AG08395 (cell line): ENCODE measurements at regions not wholly inside any gene's neighbourhood (a gene's known extent, or its start where the extent isn't known, plus 50 kb on each side); places are given as distances from the start of the nearest gene placed in this dataset.
"Not testable (repeated sequence)": the region's sequence is repeated elsewhere in the genome, so short reads cannot be mapped to it uniquely, and the experiment has no call there.

Experiments used
- DNase-seq: peaks from one replicate; pipeline ENCODE4 v3.0.0; 2012; ENCODE audit warnings: mixed read lengths, low spot score

DNA sequence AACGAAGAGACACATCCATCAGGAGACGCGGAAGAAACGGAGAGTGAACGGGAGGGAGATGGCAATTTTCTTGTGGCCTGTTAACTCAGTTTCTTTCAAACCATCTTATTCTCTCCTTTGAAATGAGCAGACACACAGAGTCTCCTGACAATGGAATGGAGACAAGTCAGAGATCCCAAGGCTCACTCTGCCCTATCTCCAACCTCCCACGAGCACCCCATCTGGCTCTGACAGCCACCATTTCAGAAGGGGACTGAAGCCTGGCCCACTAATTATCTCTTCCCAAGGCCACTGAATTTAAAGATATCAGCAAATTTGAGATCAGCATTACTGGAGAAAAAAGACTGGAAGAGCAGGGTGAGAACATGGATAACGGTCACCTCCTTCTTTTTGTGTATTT lies 215.6 kb downstream of the DHX15 start:
- no peak for DNase-seq

DNA sequence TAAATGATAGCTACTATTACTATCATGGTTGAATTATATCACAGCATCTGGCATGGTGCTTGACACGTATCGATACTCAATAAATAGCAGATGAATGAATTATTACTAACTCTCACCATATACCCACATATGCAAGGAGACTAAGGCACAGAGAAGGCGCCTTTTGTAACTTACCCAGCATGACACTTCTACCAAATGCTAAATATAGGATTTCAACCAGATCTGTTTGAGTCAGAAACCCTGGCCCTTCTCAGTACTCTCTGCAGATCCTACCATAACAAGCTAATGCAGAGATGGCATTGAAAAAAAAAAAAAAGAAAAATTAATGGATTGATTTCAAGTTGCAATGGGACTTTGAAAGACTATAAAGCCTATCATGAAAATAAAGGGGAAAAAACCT lies 219.5 kb downstream of the DHX15 start:
- no peak for DNase-seq

DNA sequence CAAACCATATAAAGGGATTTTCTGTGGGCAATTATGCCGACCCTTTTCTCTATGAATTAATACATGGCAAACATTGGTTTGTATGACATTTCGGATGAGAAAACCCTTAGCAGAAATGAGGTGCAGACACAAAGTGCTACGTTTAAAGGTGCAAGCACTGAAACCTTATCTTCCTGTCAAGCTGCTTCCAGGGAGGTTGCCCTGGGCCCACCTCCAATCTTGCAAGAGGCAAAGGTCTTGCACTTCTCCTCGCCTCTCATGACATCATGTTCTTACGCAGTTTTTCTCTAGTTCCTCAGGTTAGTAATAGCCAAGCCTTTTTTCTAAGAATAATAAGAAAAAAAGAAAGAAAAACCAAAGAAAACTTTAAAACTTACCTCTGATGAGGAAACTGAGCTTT lies 220.1 kb downstream of the DHX15 start:
- no peak for DNase-seq

DNA sequence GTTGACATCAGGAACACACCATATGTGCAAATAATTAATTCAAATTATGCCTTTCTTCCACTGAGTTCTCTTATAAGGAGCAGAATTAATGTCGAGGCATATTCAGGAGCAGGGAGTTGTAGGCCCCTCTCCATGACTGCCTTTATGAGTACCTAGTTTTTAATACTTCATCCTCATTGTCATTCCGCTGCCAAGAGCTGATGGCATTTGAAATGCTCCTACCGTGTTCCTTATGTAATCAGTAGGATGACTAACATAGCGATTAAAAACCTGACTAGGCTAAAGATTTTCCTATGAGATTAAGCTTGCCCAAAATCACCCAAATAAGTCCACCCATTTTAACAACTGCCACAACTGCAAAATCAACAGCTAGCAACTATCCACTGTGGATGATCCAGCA lies 220.6 kb downstream of the DHX15 start:
- no peak for DNase-seq

DNA sequence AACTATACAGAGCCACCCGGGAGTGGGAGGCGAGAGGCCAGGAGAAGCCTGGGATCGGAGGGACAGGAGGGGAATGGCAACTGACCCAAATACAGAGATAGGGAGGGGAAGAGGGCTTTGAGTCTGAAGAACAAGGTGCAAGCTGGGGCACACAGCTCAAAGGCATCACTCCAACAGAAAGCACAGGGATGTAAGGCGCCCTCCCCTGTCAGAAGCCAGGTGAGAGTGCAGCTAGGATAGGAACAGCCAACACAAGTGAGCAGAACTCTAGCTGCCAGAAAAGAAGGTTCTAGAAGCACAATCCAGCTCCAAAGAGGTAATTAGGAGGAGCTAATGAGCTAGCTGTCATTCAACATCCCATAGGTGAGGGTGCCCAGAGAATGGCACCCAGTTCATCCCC lies 232.2 kb downstream of the DHX15 start:
- no peak for DNase-seq

DNA sequence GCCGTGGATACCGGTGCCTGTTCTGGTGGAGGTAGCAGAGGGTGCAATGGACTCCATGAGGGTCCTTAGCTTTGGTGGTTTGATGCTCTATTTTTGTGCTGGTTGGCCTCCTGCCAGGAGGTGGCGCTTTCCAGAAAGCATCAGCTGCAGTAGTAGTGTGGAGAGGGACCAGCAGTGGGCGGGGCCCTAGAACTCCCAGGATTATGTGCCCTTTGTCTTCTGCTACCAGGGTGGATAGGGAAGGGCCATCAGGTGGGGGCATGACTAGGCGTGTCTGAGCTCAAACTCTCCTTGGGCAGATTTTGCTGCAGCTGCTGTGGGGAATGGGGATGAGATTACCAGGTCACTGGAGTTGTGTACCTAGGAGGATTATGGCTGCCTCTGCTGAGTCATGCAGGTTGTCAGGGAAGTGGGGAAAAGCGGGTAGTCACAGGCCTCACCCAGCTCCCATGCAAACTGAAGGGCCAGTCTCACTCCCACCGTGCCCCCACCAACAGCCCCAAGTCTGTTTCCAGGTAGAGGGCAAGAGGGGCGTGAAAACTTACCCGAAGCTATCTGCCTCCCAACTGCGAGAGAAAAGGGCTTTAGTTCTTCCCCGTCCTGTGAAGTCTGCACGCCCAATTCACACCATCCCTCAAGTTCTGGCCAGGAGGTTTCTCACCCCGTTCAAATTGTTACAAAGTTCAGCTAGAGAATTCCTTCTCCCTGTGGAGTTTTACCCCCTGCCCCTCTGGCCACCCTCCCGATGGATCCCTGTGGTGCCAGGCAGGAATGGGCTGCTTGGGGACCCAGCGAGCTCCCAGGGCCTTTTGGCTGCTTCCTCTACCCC lies 235.0 kb downstream of the DHX15 start:
- DNase-seq = not testable (repeated sequence)

DNA sequence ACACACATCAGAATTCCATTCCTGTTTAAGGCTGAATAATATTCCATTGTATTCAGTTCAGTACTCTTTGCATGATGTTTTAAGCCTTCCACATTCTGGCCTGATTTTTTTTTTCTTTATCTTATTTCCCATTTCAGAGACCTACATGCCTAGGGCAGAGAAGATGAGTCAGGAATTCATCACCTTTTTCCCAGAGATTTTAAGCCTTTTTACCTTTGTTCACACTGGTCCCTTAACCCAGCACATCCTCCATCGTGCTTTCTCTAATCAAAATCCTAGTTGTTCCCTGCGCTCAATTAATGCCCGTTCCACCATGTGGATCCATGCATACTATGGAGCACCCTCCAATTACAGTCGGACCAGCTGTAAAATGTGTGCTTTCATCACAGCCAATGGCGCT lies 245.1 kb downstream of the DHX15 start:
- DNase-seq = no peak

DNA sequence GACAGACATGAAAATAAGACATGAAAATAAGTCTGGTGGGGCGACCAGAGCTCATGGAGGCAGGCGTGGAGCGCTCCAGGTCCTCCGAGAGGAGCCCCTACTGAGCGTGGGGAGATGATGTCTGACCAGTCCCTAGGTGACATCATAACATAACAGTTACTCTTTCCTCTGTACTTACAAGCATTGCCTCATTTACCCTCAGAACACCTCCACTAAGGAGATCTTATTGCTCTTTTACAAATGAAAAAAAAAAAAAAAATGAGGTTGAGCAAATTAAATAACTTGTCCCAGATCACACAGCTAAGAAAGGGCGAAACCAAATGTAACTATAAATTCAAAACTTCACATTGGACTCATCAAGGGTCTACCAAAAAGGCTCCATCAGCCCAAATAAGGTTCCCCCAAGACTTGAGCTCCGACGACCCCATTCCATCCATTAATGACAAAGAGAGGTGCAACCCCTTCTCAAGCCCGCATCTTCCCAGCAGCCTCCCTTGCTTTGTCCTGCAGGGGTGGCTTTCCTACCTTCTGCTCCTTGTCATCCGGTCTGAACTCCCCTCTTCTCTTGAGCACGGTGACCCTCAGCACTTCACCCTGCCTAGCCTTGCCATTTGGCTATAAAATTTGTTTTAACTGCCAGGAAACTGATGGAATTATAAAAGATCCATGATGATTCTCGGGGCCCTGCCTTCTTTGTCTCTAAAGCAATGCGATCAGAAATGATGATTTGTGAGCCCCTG lies 246.7 kb downstream of the DHX15 start:
- DNase-seq = no peak

DNA sequence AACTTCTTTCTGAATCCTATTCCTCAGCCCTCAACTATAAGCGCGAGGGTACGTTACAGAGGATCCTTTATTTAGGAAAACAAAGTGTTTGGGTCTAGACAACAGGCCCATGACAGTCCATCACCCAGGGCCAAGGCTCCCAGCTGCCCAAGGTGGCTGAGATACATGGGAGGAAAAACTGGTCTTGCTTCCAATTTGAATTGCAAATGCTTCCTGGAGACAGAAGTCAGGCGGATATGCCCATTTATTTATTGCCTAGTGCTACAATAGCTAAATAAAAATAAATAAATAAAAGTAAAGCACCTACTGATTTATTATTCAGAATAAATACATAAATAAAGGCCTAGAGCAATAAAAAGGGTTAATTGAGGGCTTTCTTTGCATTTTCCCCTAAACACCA lies 248.7 kb downstream of the DHX15 start:
- DNase-seq = no peak

DNA sequence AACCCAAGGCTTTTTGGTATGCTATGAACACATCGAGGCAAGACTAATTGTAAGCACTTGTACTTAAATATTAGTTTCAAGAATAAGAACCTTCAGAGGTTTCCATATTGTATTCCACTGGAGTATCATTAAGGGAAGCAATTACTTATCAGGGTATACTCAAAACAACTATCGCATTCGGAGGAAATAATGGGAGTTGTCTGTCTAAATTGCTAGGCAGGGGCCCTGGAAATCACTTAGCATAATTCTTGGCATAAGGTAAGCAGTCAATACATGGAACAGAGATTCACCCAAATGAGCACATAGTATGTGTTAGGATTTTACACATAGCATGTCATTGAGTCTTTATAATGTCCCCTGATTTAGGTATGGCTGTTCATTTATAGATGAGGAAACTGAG lies 249.4 kb downstream of the DHX15 start:
- DNase-seq = no peak

DNA sequence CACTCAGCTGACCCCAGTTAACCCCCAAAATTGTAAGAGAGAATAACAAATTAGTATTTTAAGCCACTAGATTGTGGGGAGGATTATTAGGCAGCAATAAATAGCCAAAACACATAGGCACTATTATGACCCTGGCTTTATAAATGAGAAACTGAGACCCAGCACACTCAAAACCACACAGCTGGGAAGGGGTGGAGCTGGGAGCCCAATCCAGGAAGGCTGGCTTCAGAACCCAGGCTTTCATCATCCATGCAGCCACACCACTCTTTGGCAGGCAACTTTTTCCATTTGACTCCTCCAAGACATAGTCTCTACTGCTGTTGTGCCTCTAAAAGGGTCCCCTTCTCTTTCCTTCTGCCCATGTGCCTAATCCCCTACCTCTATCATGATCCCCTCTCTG lies 253.8 kb downstream of the DHX15 start:
- DNase-seq = no peak

DNA sequence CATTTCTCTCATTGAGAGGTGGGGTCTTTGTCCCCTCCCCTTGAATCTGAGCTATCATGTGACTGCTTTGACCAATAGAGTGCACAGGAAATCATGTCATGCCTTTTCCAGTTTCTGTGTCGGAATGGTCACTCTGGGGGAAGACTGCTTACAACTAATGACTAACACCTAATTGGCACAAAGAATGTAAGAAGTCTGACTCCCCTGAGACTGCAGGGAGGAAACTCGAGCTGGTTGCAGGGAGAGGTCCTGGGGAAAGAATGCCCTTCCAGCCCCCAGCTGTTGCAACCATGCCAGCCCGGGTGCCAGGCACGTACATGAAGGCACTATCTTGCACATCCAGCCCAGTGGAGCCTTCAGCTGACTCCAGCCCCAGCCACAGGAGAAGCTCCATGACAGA lies 254.2 kb downstream of the DHX15 start:
- no peak for DNase-seq

DNA sequence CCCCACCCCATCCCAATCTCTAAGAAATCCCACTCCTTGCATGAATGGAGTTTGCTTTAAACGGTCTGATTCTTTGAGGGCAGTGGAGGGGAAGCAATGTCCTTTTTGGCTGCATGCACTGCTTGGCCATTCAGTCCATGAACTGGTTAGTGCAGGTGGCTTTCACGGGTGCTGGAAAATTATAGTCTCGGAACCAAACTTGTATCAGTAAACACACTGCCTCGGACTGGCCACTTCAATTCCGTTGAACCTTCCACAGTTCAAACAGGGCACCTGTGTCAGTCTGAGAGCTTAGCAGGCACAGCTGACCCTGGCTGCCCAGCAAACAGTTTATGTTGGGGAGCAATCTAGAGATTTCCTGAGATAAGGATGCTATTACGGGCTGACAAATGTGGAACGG lies 255.6 kb downstream of the DHX15 start:
- DNase-seq = no peak

DNA sequence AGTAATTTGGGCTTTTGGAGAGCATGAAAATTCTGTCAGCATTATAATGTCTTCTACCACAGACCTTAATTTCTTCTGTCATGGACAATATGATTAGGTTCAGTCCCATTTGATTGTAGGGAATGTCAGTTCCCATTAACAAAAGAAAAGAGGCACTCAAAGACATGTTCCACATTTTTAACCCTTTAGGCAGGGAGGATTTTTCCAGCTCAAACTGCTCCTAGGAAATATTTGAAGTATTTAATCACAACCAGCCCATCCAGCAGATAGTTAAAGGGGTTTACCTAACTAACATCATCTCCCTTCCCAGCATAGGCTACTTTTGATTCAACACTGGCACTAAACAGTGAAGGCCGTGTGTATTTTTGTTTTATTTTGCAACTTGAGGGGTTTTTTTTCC lies 256.0 kb downstream of the DHX15 start:
- DNase-seq = no peak

DNA sequence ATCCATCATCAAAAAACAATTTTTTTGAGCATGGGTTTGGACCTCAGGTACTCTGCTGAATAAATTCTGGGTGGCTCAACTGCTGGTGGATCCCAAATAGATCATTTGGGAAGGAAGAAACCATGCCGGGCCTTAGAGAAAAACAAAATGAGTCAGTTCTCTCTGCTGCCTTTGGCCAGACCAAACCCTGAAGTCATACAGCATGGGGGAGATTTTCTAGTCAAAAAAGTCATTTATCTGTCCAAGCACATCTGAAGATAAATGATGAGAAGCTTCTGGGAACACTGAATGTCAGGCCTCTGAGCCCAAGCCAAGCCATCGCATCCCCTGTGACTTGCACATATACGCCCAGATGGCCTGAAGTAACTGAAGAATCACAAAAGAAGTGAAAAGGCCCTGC lies 261.4 kb downstream of the DHX15 start:
- no peak for DNase-seq

DNA sequence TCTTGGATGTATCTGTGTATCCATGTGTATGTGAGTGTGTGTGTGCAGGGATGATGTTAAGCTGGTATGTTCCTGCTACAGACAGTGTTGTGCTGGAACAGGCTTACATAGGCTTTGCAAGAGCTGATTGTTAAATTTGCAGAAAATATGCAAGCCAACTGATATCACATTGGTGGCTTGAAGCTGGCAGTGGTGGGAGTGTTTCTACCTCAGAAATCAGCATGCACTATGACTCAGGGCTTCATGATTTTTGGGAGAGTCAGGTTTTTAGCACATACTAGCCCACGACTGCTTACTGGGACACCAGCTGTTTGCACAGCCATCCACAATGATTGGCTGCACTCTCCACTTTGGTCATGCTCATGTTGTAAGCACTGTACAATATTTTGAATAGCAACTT lies 261.8 kb downstream of the DHX15 start:
- DNase-seq = no peak

DNA sequence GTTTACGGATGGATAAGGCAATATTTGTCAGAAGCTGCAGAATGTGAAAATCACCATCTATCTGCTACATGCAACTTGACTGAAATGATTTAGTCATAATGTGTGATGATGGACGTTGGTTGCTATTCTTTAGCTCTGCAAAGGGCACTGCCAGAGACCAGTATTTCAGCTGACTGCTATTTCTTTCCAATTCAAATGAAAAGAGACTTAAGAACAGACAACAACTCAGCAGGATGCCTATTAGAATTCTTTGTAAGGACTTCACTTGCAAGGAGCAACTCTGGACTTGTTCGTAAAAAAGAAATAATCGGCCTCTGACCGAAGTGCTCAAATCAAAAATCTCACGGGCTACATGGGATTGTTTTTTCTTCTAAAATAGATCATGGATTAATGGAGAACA lies 262.7 kb downstream of the DHX15 start:
- DNase-seq = no peak

DNA sequence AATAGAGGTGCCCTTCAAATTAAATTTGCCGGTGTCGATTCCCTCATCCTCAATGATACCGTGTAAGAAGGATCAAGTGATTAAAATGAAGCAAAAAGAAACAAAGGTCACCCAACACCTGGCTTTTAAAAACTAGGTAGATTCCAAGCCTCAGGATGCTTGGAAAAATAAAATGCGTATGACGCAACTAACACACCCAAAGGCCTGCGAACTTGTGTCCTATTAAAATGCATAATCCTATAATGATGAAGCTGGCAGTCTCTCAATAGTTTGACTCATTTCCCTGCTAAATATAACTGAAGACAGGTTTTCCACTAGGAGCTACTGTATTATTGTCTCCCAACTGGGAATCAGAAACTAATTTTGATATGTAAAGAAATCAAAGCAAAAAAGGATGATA lies 263.2 kb downstream of the DHX15 start:
- peak; percentile 13 for DNase-seq

DNA sequence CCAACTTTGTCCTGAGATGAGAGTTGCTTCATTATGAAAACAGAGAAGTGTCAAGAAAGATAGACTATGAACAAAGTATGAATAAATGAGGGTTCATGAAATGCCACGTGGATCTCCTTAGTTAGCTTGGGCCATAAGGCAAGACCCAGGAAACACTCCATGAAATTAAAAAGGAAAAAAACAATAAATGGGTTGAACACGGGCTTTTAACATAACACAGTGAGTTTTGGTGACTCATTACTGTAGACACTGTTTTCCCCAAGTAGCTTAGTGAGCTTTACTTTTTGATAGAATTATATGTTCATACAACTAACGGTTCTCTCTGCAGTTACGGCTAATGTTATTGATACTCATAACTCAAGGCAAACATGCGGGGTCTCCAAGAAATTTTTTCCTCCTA lies 265.0 kb downstream of the DHX15 start:
- no peak for DNase-seq

DNA sequence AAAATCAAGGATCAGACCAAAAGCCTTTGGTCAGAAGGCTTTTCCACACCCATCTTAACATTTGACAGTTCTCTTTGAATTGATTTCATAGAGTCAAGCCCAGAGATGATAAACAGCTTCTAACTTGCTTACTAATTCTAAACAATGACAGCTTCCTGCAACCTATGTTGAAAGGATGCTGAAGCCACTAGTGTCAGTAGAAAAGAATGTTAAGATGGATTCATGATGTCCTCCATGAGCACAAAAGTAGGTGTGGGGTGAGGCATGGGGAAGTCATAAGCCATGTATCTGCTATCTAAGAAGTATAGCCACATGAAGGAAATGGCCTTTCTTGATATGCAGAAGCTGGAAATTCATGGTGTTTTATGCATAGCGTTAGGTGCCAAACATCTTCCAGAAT lies 269.3 kb downstream of the DHX15 start:
- no peak for DNase-seq

DNA sequence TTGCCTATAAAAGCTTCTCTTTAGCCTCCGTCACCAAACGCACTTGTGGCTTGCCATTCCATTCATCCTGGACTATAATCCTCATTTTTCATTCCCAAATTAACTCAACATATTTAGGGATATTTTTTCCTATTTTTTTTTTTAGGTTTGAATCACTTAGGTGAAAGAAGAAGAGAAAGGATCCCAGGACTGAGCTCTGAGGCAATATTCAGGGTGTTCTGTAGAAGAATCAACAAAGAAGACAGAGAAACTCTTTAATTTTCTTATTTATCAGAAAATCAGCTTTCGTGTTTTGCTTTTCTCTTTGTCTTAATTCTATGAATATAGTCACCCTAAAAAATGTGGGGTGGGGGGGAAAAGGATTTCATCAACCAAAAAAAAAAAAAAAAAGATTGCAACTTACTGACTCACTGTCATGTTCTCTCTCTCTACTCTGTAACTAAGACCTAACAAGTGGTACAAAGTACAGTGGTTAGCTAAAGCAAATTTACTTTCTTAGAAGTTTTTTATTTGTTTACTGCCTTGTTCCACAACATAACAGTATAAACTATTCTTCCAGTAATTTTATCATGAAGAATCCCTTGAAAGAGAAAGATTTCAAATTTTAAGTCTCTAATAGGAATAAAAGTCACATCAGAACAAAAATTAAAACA lies 272.0 kb downstream of the DHX15 start:
- no peak for DNase-seq

DNA sequence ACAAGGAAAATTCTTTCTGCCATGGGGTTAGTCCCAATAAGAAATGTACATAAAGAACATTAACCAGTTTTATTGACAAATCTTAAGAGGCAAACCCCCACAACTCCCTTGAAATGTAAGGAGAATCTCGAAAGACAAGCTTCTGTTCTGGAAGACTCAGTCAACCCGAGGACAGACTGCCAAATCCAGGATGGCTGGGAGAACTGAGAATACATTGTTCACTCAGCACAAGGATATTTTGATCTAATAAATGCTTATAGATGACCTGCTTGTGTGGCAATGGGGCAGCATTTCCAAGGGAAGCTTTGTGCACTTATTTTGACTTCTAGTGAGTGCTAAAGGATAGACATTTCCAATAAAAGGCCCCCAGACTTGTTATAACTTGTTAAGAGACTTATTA lies 280.4 kb downstream of the DHX15 start:
- no peak for DNase-seq

DNA sequence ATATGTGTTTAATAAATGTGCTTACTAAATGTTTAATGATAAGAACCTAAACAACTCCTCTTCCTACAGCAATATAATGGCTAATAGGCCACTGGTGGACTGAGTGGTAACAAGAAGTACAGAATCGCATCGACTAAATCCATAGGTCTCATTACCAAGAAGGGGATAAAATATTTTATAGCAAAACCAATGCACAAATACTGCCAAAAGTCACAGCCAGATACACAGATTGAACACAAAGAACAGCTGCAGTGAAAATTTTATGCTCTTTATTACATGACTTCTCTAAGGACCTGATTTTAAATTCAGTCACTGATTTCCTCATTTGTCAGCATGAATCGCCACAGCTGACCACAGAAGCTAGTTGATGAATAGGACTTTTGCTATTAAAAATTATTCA lies 285.4 kb downstream of the DHX15 start:
- no peak for DNase-seq
